ENCODE measurements at regions not wholly inside any gene's neighbourhood (a gene's known extent, or its start where the extent isn't known, plus 50 kb on each side); places are given as distances from the start of the nearest gene placed in this dataset.

DNA sequence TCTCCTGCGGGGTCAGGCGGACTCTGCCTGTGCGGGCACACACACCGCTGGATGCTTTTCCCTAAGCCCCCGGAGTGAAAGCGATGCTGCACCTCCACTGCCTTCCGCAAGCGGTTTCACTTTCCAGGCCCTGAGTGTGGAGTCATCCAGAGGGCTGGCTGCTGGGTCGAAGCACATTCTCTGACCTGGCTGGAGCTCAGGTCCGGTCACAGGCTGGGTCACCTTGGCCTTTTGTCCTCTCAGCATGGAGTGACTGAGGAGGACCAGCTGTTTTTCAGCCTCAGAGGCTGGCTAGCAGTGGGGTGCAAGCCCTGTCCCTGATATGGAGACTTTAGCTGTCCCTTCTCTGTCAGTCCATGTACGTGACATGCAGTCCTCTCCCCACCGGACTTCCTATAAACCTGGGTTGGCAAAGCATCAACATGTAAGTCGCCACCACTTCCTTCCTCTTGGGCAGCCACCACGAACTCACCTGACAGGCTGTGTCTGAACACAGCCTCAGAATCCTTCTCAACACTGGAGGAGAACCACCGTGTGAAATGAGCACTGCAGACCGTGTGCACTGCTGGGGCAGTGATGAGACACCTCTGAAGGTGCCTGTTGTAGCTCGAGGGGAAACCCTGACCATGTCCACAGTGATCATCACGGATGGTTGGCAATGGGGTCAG is 51.3 kb downstream of the GADD45G start:
- CTCF ChIA-PET = no interaction called here
- Histone ChIP-seq H3K4me3 (ENCODE audit: low read depth, low read length) (no peak overlapping the region), H3K9me3 (ENCODE audit: control insufficient read depth, insufficient read depth, low read length) (no peaks in the 10 kb centered on the region), H3K27me3 (ENCODE audit: control insufficient read depth, insufficient read depth, low read length) (no peaks in the 10 kb centered on the region), H3K27ac (ENCODE audit: low read depth, low read length) (no peak overlapping the region)
- TF ChIP-seq CTCF (IDR thresholded peaks at IDR 0.05; ENCODE audit: low read depth, low read length) = no peak
- no peak for DNase-seq (ENCODE audit: low read depth, low spot score)
- POLR2A ChIA-PET = no interaction called here

DNA sequence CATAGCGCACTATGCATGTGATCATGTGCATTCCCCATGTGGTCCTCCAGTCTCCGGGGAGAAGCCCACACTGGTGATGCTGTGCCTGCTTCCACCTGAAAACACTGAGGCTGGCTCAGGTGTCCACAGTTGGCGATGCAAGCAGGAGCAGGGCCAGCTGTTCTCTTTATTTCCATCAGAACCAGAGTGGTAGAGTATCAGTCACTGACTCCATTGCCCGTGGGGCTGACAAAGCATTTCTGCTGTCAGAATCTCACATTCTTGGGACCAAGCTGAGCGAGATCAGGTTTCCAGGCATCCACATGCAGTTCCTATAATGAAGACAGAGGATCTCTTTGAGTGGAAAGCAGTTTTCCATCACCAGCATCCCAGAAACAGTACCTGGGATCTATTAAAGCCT is 52.5 kb downstream of the GADD45G start:
- DNase-seq (ENCODE audit: low read depth, low spot score) = no peak
- no peak for TF ChIP-seq CTCF (IDR thresholded peaks at IDR 0.05; ENCODE audit: low read depth, low read length)
- POLR2A ChIA-PET = no interaction called here
- H3K9me3 ChIP-seq (ENCODE audit: control insufficient read depth, insufficient read depth, low read length) = no peaks in the 10 kb centered on the region
- no peak overlapping the region for H3K27ac ChIP-seq (ENCODE audit: low read depth, low read length)
- no peak overlapping the region for H3K4me3 ChIP-seq (ENCODE audit: low read depth, low read length)
- H3K27me3 ChIP-seq (ENCODE audit: control insufficient read depth, insufficient read depth, low read length) = no peaks in the 10 kb centered on the region
- CTCF ChIA-PET = no interaction called here

- no peak for TF ChIP-seq CTCF (IDR thresholded peaks at IDR 0.05; ENCODE audit: low read depth, low read length)
- no peak overlapping the region for H3K27ac ChIP-seq (ENCODE audit: low read depth, low read length)
- H3K27me3 ChIP-seq (ENCODE audit: control insufficient read depth, insufficient read depth, low read length) = peaks cover 2% of the 10 kb centered on the region
- CTCF ChIA-PET = no interaction called here
- H3K9me3 ChIP-seq (ENCODE audit: control insufficient read depth, insufficient read depth, low read length) = no peaks in the 10 kb centered on the region
- no peak for DNase-seq (ENCODE audit: low read depth, low spot score)
- H3K4me3 ChIP-seq (ENCODE audit: low read depth, low read length) = no peak overlapping the region
- POLR2A ChIA-PET = no interaction called here
Observed at GRCh38 chr9:89657765-89658164, 53.0 kb downstream of the GADD45G start.

DNA sequence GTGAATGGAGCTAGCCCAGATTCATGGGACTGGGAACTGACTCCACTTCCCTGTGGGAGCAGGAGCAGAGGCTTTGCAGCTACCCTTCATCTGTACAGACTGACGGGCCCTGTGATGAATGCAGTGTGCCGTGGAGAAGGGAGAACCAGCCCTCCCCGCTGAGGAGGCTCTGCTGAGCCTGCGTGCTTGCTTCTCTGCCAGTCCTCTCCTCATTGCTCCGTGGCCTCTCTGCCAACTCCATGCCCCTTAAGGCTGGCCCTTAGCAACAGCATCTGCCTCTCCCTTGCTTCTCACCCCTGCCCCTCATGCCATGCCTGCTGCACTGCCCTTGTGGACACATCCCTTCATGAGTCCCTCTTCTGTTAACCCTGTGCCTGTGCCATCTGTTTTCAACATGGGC is 53.6 kb downstream of the GADD45G start:
- CTCF ChIA-PET = no interaction called here
- Histone ChIP-seq H3K4me3 (ENCODE audit: low read depth, low read length) (no peak overlapping the region), H3K27ac (ENCODE audit: low read depth, low read length) (no peak overlapping the region), H3K9me3 (ENCODE audit: control insufficient read depth, insufficient read depth, low read length) (no peaks in the 10 kb centered on the region), H3K27me3 (ENCODE audit: control insufficient read depth, insufficient read depth, low read length) (peaks cover 2% of the 10 kb centered on the region)
- POLR2A ChIA-PET = no interaction called here
- DNase-seq (ENCODE audit: low read depth, low spot score) = no peak
- TF ChIP-seq CTCF (IDR thresholded peaks at IDR 0.05; ENCODE audit: low read depth, low read length) = no peak

DNA sequence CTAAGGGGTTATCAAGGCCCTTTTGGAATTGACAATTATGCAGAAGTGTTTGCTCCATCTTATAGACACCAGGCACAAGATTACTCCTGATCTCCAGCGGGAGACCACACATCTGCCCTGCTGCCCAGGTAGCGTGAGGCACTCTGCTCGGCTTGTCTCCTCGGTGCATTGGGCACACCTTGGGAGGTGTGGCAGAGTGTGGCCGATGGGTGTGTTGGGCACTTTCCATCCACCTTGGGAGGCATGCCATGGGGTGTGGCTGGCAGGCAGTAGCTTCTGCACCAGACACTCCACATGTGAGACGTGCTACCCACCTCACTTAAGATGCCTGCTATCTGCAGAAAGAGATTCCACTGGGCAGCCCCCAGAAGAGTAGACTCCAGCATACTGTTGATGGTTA is 54.1 kb downstream of the GADD45G start:
- no peaks in the 10 kb centered on the region for H3K9me3 ChIP-seq (ENCODE audit: control insufficient read depth, insufficient read depth, low read length)
- ChIA-PET POLR2A (no interaction called here), CTCF (no interaction called here)
- no peak for TF ChIP-seq CTCF (IDR thresholded peaks at IDR 0.05; ENCODE audit: low read depth, low read length)
- H3K27ac ChIP-seq (ENCODE audit: low read depth, low read length) = no peak overlapping the region
- H3K4me3 ChIP-seq (ENCODE audit: low read depth, low read length) = no peak overlapping the region
- H3K27me3 ChIP-seq (ENCODE audit: control insufficient read depth, insufficient read depth, low read length) = peaks cover 2% of the 10 kb centered on the region
- DNase-seq (ENCODE audit: low read depth, low spot score) = no peak

All from AG04450 (cell line).